Naive thymus-derived CD8-positive, alpha-beta T cell (primary cell): ENCODE measurements at regions not wholly inside any gene's neighbourhood (a gene's known extent, or its start where the extent isn't known, plus 50 kb on each side); places are given as distances from the start of the nearest gene placed in this dataset.
"Not testable (repeated sequence)": the region's sequence is repeated elsewhere in the genome, so short reads cannot be mapped to it uniquely, and the experiment has no call there.

ENCODE experiments used
- ATAC-seq, 2 donors: fragments of 150-1000 bp; cut with Tn5 transposase in 1 of 2; sonication (Bioruptor Pico), chemical (Tn5 transposase) in 1 of 2; 1 replicate in 1 of 2; 2 replicates in 1 of 2; pipeline ENCODE4 v1.10.0; 2021; ENCODE audit warnings: mild to moderate bottlenecking in 2 of 2, moderate library complexity in 2 of 2
- POLR2A ChIA-PET: fragments of 350-600 bp; sonication (Branson Sonifier 250); formaldehyde crosslinking; loops from one replicate; lab custom pipeline; 2021; ENCODE audit warnings: antibody characterized with exemption; lab: Charles Lee
- DNase-seq, 10 donors: peaks; one replicate each; pipeline versions ENCODE4 v3.0.0 to v3.0.0-alpha.2; 2020 to 2022
- H3K27ac Mint-ChIP-seq, 10 donors: one replicate each; pipeline ENCODE4 v1.8.0; 2020 to 2022; ENCODE audit warnings: mild to moderate bottlenecking in 10 of 10, mixed read lengths in 10 of 10, moderate library complexity in 4 of 10, inconsistent platforms in 1 of 10
- H3K27me3 Mint-ChIP-seq, 5 donors: one replicate each; pipeline ENCODE4 v1.8.0; 2021 to 2022; ENCODE audit warnings: mixed read lengths in 5 of 5
- H3K36me3 Mint-ChIP-seq, 3 donors: one replicate each; pipeline ENCODE4 v1.8.0; 2020 to 2022; ENCODE audit warnings: mixed read lengths in 3 of 3, mild to moderate bottlenecking in 2 of 3, inconsistent platforms in 1 of 3
- H3K4me1 Mint-ChIP-seq, 4 donors: one replicate each; pipeline ENCODE4 v1.8.0; 2021 to 2022; ENCODE audit warnings: mixed read lengths in 4 of 4
- H3K4me3 Mint-ChIP-seq, 10 donors: one replicate each; pipeline ENCODE4 v1.8.0; 2020 to 2022; ENCODE audit warnings: mild to moderate bottlenecking in 10 of 10, mixed read lengths in 10 of 10, moderate library complexity in 6 of 10, inconsistent platforms in 1 of 10
- H3K9me3 Mint-ChIP-seq, 9 donors: one replicate each; pipeline ENCODE4 v1.8.0; 2020 to 2022; ENCODE audit warnings: mixed read lengths in 9 of 9, mild to moderate bottlenecking in 3 of 9, inconsistent platforms in 1 of 9, moderate library complexity in 1 of 9

- Mint-ChIP-seq H3K9me3 (peaks cover 0 to 1% (median 0%) of the 10 kb centered on the region in 9 donors), H3K27ac (no peak overlapping the region), H3K27me3 (peaks cover 0 to 3% (median 0%) of the 10 kb centered on the region in 5 donors), H3K36me3 (no peaks in the 10 kb centered on the region), H3K4me3 (no peak overlapping the region), H3K4me1 (no peaks in the 10 kb centered on the region)
- ATAC-seq (no peak), DNase-seq (no peak)
- POLR2A ChIA-PET = no interaction called here
These were observed 183.6 kb downstream of the PRL start for GRCh38 chr6:22113026-22113766.

DNA sequence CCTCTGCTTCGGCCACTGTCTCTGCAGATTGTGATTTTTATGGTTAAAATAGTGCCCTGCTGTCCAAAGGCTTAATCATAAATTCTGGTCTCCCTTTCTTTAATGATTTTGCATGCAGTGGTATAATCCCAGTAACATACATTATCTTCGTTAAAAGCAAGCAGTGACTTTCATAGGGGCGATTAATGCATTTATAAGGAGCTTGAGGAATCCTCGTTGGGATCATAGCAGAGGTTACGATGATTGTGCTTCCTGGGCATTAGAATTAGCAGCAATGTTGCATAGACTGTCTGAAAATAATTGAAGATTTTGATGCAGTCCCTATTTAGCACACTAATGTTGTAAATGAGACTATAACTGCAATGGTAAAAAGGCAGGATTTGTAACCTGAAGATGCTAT is 181.3 kb downstream of the PRL start:
- Mint-ChIP-seq H3K4me1 (no peaks in the 10 kb centered on the region), H3K4me3 (no peak overlapping the region), H3K36me3 (no peaks in the 10 kb centered on the region), H3K27me3 (peaks cover 0 to 5% (median 0%) of the 10 kb centered on the region in 5 donors), H3K27ac (no peak overlapping the region), H3K9me3 (peaks cover 0 to 16% (median 0%) of the 10 kb centered on the region in 9 donors)
- ATAC-seq (no peak), DNase-seq (no peak)
- POLR2A ChIA-PET = no interaction called here

GRCh38 chr6:22117631-22118030 is 179.2 kb downstream of the PRL start:
- no peak overlapping the region for H3K27ac Mint-ChIP-seq
- DNase-seq (no peak), ATAC-seq (no peak)
- H3K36me3 Mint-ChIP-seq = no peaks in the 10 kb centered on the region
- H3K4me1 Mint-ChIP-seq = no peaks in the 10 kb centered on the region
- H3K27me3 Mint-ChIP-seq = peaks cover 0 to 5% (median 0%) of the 10 kb centered on the region in 5 donors
- no peak overlapping the region for H3K4me3 Mint-ChIP-seq
- peaks cover 0 to 16% (median 0%) of the 10 kb centered on the region in 9 donors for H3K9me3 Mint-ChIP-seq
- POLR2A ChIA-PET = no interaction called here

GRCh38 chr6:22119500-22119899 is 177.3 kb downstream of the PRL start:
- Mint-ChIP-seq H3K4me1 (no peaks in the 10 kb centered on the region), H3K4me3 (no peak overlapping the region), H3K27me3 (peaks cover 0 to 5% (median 0%) of the 10 kb centered on the region in 5 donors), H3K9me3 (peaks cover 0 to 16% (median 0%) of the 10 kb centered on the region in 9 donors), H3K27ac (no peak overlapping the region), H3K36me3 (no peaks in the 10 kb centered on the region)
- POLR2A ChIA-PET = no interaction called here
- DNase-seq = no peak
- no peak for ATAC-seq

DNA sequence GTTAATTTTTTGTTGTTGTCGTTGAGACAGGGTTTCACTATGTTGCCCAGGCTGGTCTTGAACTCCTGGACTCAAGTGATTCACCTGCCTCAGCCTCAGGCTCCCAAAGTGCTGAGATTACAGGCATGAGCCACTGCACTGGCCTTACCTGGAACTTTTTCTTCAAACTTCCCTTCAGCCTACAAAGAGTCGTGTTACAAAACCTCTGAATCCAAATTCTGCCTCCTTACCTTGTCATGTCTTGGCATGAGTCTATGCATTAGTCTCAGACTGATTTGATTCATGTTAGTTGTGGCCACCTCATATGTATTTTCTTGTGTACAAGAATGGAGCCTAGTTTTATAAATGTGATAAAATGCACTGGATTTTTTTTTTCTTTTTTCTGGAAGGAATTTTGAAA is 172.1 kb downstream of the PRL start:
- Mint-ChIP-seq H3K9me3 (peaks cover 0 to 11% (median 2%) of the 10 kb centered on the region in 9 donors), H3K4me3 (no peak overlapping the region), H3K36me3 (peaks cover 0 to 3% (median 0%) of the 10 kb centered on the region in 3 donors), H3K27ac (no peak overlapping the region), H3K4me1 (no peaks in the 10 kb centered on the region), H3K27me3 (no peaks in the 10 kb centered on the region)
- ATAC-seq = no peak
- POLR2A ChIA-PET = no interaction called here
- no peak for DNase-seq

DNA sequence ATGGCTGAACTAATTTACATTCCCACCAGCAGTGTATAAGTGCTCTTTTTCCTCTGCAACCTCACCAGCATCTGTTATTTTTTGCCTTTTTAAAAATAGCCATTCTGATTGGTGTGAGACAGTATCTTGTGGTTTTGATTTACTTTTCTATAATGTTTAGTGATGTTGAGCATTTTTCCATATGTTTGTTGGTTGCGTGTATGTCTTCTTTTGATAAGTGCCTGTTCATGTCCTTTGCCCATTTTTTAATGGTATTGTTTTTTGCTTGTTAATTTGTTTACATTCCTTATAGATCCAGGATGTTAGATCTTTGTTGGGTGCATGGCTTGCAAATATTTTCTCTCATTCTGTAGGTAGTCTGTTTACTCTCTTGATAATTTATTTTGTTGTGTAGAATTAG is 169.9 kb downstream of the PRL start:
- Mint-ChIP-seq H3K4me1 (no peaks in the 10 kb centered on the region), H3K27me3 (no peaks in the 10 kb centered on the region), H3K4me3 (no peak overlapping the region), H3K27ac (no peak overlapping the region), H3K36me3 (peaks cover 0 to 3% (median 0%) of the 10 kb centered on the region in 3 donors), H3K9me3 (peaks cover 0 to 24% (median 4%) of the 10 kb centered on the region in 9 donors)
- POLR2A ChIA-PET = no interaction called here
- ATAC-seq (no peak), DNase-seq (no peak)

DNA sequence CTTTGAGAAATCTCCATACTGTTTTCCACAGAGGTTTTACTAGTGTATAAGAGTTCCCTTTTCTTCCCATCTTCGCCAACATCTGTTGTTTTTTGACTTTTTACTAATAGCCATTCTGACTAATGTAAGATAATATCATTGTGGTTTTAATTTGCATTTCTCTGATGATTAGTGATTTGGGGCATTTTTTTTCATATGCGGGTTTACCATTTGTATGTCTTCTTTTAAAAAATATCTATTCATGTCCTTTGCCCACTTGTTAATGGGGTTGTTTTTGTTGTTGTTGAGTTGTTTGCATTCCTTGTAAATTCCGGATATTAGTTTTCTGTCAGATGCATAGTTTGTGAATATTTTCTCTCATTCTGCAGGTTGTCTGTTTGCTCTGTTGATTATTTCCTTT is 167.1 kb downstream of the PRL start:
- Mint-ChIP-seq H3K27me3 (no peaks in the 10 kb centered on the region), H3K36me3 (peaks cover 0 to 3% (median 0%) of the 10 kb centered on the region in 3 donors), H3K4me1 (no peaks in the 10 kb centered on the region), H3K9me3 (peaks cover 0 to 24% (median 4%) of the 10 kb centered on the region in 9 donors), H3K4me3 (no peak overlapping the region), H3K27ac (no peak overlapping the region)
- DNase-seq (no peak), ATAC-seq (no peak)
- POLR2A ChIA-PET = no interaction called here

DNA sequence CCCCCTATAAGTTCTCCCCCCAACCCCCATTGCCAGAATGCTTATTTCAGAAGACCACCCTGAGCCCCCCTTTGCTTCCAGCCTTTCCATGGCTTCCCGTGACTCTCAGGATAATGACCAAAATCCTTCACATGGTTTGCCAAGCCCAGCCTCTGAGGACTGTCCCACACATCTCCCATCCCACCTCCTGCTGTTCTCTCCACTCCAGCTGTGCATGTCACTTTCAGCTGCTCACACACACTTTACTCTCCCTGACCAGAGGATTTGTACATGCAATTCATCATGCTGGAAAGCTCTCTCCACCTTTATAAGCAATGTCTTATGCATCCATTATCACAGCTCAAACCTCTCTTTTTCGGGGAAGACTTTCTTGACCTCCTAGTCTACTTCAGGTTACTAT is 164.2 kb downstream of the PRL start:
- Mint-ChIP-seq H3K4me3 (no peak overlapping the region), H3K36me3 (peaks cover 0 to 3% (median 0%) of the 10 kb centered on the region in 3 donors), H3K27me3 (no peaks in the 10 kb centered on the region), H3K27ac (no peak overlapping the region), H3K9me3 (peaks cover 0 to 18% (median 0%) of the 10 kb centered on the region in 9 donors), H3K4me1 (no peaks in the 10 kb centered on the region)
- ATAC-seq (no peak), DNase-seq (no peak)
- POLR2A ChIA-PET = no interaction called here

DNA sequence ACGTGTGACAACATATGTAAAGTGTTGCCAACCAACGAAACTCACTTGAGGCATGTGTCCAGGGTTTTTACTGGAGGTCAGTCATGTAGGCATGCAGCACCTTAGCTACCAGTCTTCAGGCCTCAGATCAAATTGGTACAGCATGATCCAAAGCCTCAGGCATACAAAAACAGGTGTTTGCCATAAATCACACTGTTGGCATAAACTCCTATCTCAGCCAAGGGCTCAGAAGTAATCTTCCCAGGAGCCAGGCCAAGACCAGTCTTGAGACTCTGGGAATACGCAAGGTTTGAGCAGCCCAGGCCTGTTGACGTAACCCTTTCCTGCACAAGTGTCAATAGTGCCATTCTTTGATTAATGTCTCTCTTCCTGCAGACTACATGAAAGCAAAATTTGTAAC is 163.5 kb downstream of the PRL start:
- ATAC-seq = no peak
- Mint-ChIP-seq H3K36me3 (no peaks in the 10 kb centered on the region), H3K27me3 (no peaks in the 10 kb centered on the region), H3K27ac (no peak overlapping the region), H3K4me3 (no peak overlapping the region), H3K4me1 (no peaks in the 10 kb centered on the region), H3K9me3 (peaks cover 0 to 18% (median 0%) of the 10 kb centered on the region in 9 donors)
- POLR2A ChIA-PET = no interaction called here
- DNase-seq = no peak

DNA sequence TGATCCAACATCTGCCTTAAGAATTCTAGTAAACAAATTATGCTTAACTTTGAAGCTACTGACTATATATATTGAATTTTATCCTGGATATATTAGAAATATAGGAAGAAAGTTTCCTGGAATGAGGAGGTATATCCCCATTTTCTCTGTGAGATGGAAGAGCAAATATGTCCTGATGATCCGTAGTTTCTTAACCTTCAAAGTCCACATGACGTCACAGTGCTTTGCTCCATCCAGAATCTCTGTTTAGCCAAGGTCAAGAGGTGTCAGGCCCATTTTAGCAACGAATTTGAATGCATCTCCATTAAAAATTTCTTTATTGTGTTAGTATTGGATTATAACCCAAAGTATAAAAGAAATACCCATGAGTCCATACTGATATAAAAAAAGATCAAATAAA is 162.5 kb downstream of the PRL start:
- Mint-ChIP-seq H3K27me3 (no peaks in the 10 kb centered on the region), H3K4me3 (no peak overlapping the region), H3K36me3 (no peaks in the 10 kb centered on the region), H3K9me3 (peaks cover 0 to 18% (median 0%) of the 10 kb centered on the region in 9 donors), H3K4me1 (no peaks in the 10 kb centered on the region), H3K27ac (no peak overlapping the region)
- ATAC-seq (no peak), DNase-seq (no peak)
- POLR2A ChIA-PET = no interaction called here

DNA sequence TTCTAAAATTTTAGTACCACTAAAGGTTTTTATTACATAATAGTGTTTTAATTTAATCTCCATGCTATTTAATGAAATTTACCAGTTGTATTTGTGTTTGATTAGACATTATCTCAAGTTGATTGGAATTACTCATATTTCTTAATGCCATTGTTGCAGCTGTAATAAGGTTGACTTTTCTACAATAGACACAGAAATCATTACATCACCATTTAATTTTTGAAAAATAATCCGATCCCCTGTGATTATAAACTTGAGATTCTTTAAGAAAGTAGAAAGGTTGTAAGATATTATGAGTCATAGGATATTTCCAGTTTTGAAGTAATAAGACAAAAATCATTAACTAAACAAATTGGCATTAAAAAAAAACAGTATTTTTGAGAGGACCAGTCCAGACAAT is 161.4 kb downstream of the PRL start:
- ATAC-seq = no peak
- Mint-ChIP-seq H3K36me3 (no peaks in the 10 kb centered on the region), H3K27me3 (no peaks in the 10 kb centered on the region), H3K9me3 (peaks cover 0 to 12% (median 0%) of the 10 kb centered on the region in 9 donors), H3K4me1 (no peaks in the 10 kb centered on the region), H3K27ac (no peak overlapping the region), H3K4me3 (no peak overlapping the region)
- DNase-seq = no peak
- POLR2A ChIA-PET = no interaction called here

- DNase-seq, ATAC-seq, H3K27me3 Mint-ChIP-seq, H3K9me3 Mint-ChIP-seq, POLR2A ChIA-PET, H3K4me1 Mint-ChIP-seq, H3K4me3 Mint-ChIP-seq, H3K36me3 Mint-ChIP-seq, H3K27ac Mint-ChIP-seq: not testable (repeated sequence)
These were observed 156.1 kb downstream of the PRL start for GRCh38 chr6:22140736-22141135.

DNA sequence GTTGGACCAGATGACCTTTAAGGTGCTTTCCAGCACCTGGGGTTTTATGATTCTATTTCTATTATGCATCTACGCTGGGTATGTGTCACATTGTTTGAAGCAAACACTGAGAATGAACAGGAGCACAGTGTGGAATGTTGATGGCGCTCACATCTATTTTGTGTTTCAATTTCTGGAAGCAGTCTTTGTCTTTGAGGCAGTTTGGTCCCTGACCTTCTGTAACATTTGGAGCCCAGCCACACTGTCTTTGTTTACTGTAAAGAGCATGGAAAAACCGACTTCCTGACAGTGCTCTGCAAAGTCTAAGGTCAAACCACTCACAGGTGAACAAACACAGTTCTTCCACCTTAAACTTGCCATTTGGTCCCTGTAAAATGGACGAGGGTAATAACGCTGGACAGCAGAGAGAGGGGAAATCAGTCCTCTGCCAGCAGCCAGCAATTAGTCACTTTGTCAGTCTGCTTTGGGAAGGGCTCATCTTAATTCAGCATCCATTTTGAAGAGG is 155.5 kb downstream of the PRL start:
- Mint-ChIP-seq H3K9me3 (no peaks in the 10 kb centered on the region), H3K27ac (peak overlapping the region in 2 of 10 donors; percentile 2 to 40), H3K4me1 (peaks cover 0 to 11% (median 5%) of the 10 kb centered on the region in 4 donors), H3K27me3 (peaks cover 0 to 7% (median 4%) of the 10 kb centered on the region in 5 donors), H3K4me3 (no peak overlapping the region), H3K36me3 (no peaks in the 10 kb centered on the region)
- DNase-seq (no peak), ATAC-seq (no peak)
- POLR2A ChIA-PET = no interaction called here
